Activated naive CD4-positive, alpha-beta T cell treated with anti-CD3 and anti-CD28 coated beads, Interleukin-2, amount 10 ng/mL, durations not matched to agents 7 days and 5 days (primary cell): ENCODE measurements at regions not wholly inside any gene's neighbourhood (a gene's known extent, or its start where the extent isn't known, plus 50 kb on each side); places are given as distances from the start of the nearest gene placed in this dataset.
"Not testable (repeated sequence)": the region's sequence is repeated elsewhere in the genome, so short reads cannot be mapped to it uniquely, and the experiment has no call there.

Experiments used
- CTCF ChIA-PET: fragments of 350-600 bp; sonication (Branson Sonifier 250); formaldehyde crosslinking; loops from one replicate; lab custom pipeline; 2021; ENCODE audit warnings: antibody characterized with exemption; lab: Charles Lee
- DNase-seq: peaks from one replicate; pipeline ENCODE4 v3.0.0-alpha.2; 2020
- H3K27ac Mint-ChIP-seq: one replicate; pipeline ENCODE4 v1.8.0; 2021; ENCODE audit warnings: mild to moderate bottlenecking, moderate library complexity, mixed read lengths
- H3K27me3 Mint-ChIP-seq: one replicate; pipeline ENCODE4 v1.8.0; 2021; ENCODE audit warnings: mild to moderate bottlenecking, mixed read lengths
- H3K36me3 Mint-ChIP-seq: one replicate; pipeline ENCODE4 v1.8.0; 2021; ENCODE audit warnings: mixed read lengths
- H3K4me1 Mint-ChIP-seq: one replicate; pipeline ENCODE4 v1.8.0; 2021; ENCODE audit warnings: mixed read lengths
- H3K4me3 Mint-ChIP-seq: one replicate; pipeline ENCODE4 v1.8.0; 2021; ENCODE audit warnings: mild to moderate bottlenecking, moderate library complexity, mixed read lengths
- H3K9me3 Mint-ChIP-seq: one replicate; pipeline ENCODE4 v1.8.0; 2021; ENCODE audit warnings: mixed read lengths

GRCh38 chr5:18765304-18765703, 1131.0 kb downstream of the TAF11L14 start:
- CTCF ChIA-PET = no interaction called here
- no peaks in the 10 kb centered on the region for H3K27me3 Mint-ChIP-seq
- no peaks in the 10 kb centered on the region for H3K4me1 Mint-ChIP-seq
- no peak overlapping the region for H3K4me3 Mint-ChIP-seq
- H3K9me3 Mint-ChIP-seq = no peaks in the 10 kb centered on the region
- H3K36me3 Mint-ChIP-seq = no peaks in the 10 kb centered on the region
- H3K27ac Mint-ChIP-seq = no peak overlapping the region
- DNase-seq = no peak

GRCh38 chr5:18771097-18771610, 1136.9 kb downstream of the TAF11L14 start:
- Mint-ChIP-seq H3K9me3 (no peaks in the 10 kb centered on the region), H3K27me3 (no peaks in the 10 kb centered on the region), H3K36me3 (no peaks in the 10 kb centered on the region), H3K4me1 (no peaks in the 10 kb centered on the region), H3K4me3 (no peak overlapping the region), H3K27ac (no peak overlapping the region)
- CTCF ChIA-PET = no interaction called here
- DNase-seq = no peak

- no peak for DNase-seq
- Mint-ChIP-seq H3K27me3 (no peaks in the 10 kb centered on the region), H3K27ac (no peak overlapping the region), H3K9me3 (no peaks in the 10 kb centered on the region), H3K4me1 (no peaks in the 10 kb centered on the region), H3K4me3 (no peak overlapping the region), H3K36me3 (no peaks in the 10 kb centered on the region)
- CTCF ChIA-PET = no interaction called here
These were observed 1138.2 kb downstream of the TAF11L14 start for GRCh38 chr5:18772475-18772874.

GRCh38 chr5:18778225-18778624, 1144.0 kb downstream of the TAF11L14 start:
- Mint-ChIP-seq H3K9me3 (no peaks in the 10 kb centered on the region), H3K4me3 (no peak overlapping the region), H3K27me3 (no peaks in the 10 kb centered on the region), H3K4me1 (no peaks in the 10 kb centered on the region), H3K36me3 (no peaks in the 10 kb centered on the region), H3K27ac (no peak overlapping the region)
- CTCF ChIA-PET = no interaction called here
- no peak for DNase-seq

- CTCF ChIA-PET = no interaction called here
- Mint-ChIP-seq H3K4me3 (no peak overlapping the region), H3K27ac (no peak overlapping the region), H3K36me3 (no peaks in the 10 kb centered on the region), H3K27me3 (no peaks in the 10 kb centered on the region), H3K9me3 (peaks cover 2% of the 10 kb centered on the region), H3K4me1 (no peaks in the 10 kb centered on the region)
- DNase-seq = no peak
These were observed 1155.1 kb downstream of the TAF11L14 start for GRCh38 chr5:18789218-18789998.

- H3K4me1 Mint-ChIP-seq = no peaks in the 10 kb centered on the region
These were observed 1157.9 kb downstream of the TAF11L14 start for GRCh38 chr5:18792145-18792544.

GRCh38 chr5:18797222-18797621, 1163.0 kb downstream of the TAF11L14 start:
- Mint-ChIP-seq H3K4me3 (no peak overlapping the region), H3K27ac (no peak overlapping the region), H3K4me1 (no peaks in the 10 kb centered on the region), H3K27me3 (no peaks in the 10 kb centered on the region), H3K36me3 (no peaks in the 10 kb centered on the region), H3K9me3 (no peaks in the 10 kb centered on the region)
- no peak for DNase-seq
- CTCF ChIA-PET = no interaction called here

More at GRCh38 chr5:18792145-18792544, 1157.9 kb downstream of the TAF11L14 start:
- H3K9me3 Mint-ChIP-seq = peaks cover 2% of the 10 kb centered on the region
- CTCF ChIA-PET = no interaction called here
- DNase-seq = no peak
- H3K4me3 Mint-ChIP-seq = no peak overlapping the region
- no peak overlapping the region for H3K27ac Mint-ChIP-seq
- H3K27me3 Mint-ChIP-seq = no peaks in the 10 kb centered on the region
- no peaks in the 10 kb centered on the region for H3K36me3 Mint-ChIP-seq

- CTCF ChIA-PET = no interaction called here
- Mint-ChIP-seq H3K27me3 (no peaks in the 10 kb centered on the region), H3K36me3 (no peaks in the 10 kb centered on the region), H3K27ac (no peak overlapping the region), H3K9me3 (no peaks in the 10 kb centered on the region), H3K4me1 (no peaks in the 10 kb centered on the region), H3K4me3 (no peak overlapping the region)
- DNase-seq = no peak
These were observed 1163.8 kb downstream of the TAF11L14 start for GRCh38 chr5:18798058-18798457.

- no peaks in the 10 kb centered on the region for H3K36me3 Mint-ChIP-seq
- CTCF ChIA-PET = no interaction called here
These were observed 1165.3 kb downstream of the TAF11L14 start for GRCh38 chr5:18799482-18800128.

GRCh38 chr5:18800293-18801025, 1166.2 kb downstream of the TAF11L14 start:
- CTCF ChIA-PET = no interaction called here
- no peaks in the 10 kb centered on the region for H3K4me1 Mint-ChIP-seq
- H3K36me3 Mint-ChIP-seq = no peaks in the 10 kb centered on the region
- no peak overlapping the region for H3K27ac Mint-ChIP-seq
- no peak for DNase-seq
- H3K9me3 Mint-ChIP-seq = no peaks in the 10 kb centered on the region
- no peaks in the 10 kb centered on the region for H3K27me3 Mint-ChIP-seq
- no peak overlapping the region for H3K4me3 Mint-ChIP-seq

More at GRCh38 chr5:18799482-18800128, 1165.3 kb downstream of the TAF11L14 start:
- no peak for DNase-seq
- no peak overlapping the region for H3K4me3 Mint-ChIP-seq
- H3K27me3 Mint-ChIP-seq = no peaks in the 10 kb centered on the region
- H3K9me3 Mint-ChIP-seq = no peaks in the 10 kb centered on the region
- H3K27ac Mint-ChIP-seq = no peak overlapping the region
- no peaks in the 10 kb centered on the region for H3K4me1 Mint-ChIP-seq

GRCh38 chr5:18801413-18801812, 1167.2 kb downstream of the TAF11L14 start:
- DNase-seq, H3K27me3 Mint-ChIP-seq, H3K36me3 Mint-ChIP-seq, CTCF ChIA-PET, H3K9me3 Mint-ChIP-seq, H3K4me3 Mint-ChIP-seq, H3K27ac Mint-ChIP-seq, H3K4me1 Mint-ChIP-seq: not testable (repeated sequence)

GRCh38 chr5:18802336-18802735, 1168.1 kb downstream of the TAF11L14 start:
- Mint-ChIP-seq H3K4me3 (no peak overlapping the region), H3K27ac (no peak overlapping the region), H3K9me3 (no peaks in the 10 kb centered on the region), H3K27me3 (no peaks in the 10 kb centered on the region), H3K36me3 (no peaks in the 10 kb centered on the region), H3K4me1 (no peaks in the 10 kb centered on the region)
- CTCF ChIA-PET = no interaction called here
- no peak for DNase-seq

GRCh38 chr5:18805376-18805775, 1171.1 kb downstream of the TAF11L14 start:
- no peaks in the 10 kb centered on the region for H3K27me3 Mint-ChIP-seq
- no peaks in the 10 kb centered on the region for H3K4me1 Mint-ChIP-seq
- H3K4me3 Mint-ChIP-seq = no peak overlapping the region
- no peak overlapping the region for H3K27ac Mint-ChIP-seq
- no peak for DNase-seq
- H3K36me3 Mint-ChIP-seq = no peaks in the 10 kb centered on the region
- CTCF ChIA-PET = no interaction called here
- H3K9me3 Mint-ChIP-seq = no peaks in the 10 kb centered on the region

- Mint-ChIP-seq H3K27ac (no peak overlapping the region), H3K4me1 (no peaks in the 10 kb centered on the region), H3K4me3 (no peak overlapping the region), H3K9me3 (no peaks in the 10 kb centered on the region), H3K27me3 (no peaks in the 10 kb centered on the region), H3K36me3 (no peaks in the 10 kb centered on the region)
- CTCF ChIA-PET = no interaction called here
- DNase-seq = no peak
These were observed 1173.2 kb downstream of the TAF11L14 start for GRCh38 chr5:18807256-18808149.
